NCI-H2196 (cell line): ENCODE measurements at regions not wholly inside any gene's neighbourhood (a gene's known extent, or its start where the extent isn't known, plus 50 kb on each side); places are given as distances from the start of the nearest gene placed in this dataset.

Experiments used
- DNase-seq: peaks from one replicate; lab custom pipeline; 2025; ENCODE audit not compliant: unreplicated experiment; lab: John Stamatoyannopoulos, UW

DNA sequence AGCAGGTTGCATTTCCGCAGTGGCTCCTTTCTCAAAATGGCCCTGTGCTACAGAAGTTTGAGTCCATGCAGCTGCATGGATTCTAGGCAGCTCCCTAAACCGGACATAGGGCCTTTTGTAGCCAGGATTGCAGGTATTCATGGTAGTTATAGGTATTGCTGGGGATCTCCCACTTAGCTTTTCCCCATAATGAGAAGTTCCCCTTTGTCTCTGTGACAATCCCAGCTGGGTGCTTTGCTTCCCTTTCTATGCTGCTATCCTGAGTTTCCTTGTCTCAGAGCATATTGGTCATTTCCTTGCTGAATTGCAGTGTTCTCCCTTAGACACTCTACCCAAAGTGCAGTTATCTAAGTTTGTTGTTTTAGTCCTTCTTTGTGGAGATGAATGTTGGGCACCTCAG lies 120.9 kb upstream of the MIS18BP1 start:
- DNase-seq = no peak

DNA sequence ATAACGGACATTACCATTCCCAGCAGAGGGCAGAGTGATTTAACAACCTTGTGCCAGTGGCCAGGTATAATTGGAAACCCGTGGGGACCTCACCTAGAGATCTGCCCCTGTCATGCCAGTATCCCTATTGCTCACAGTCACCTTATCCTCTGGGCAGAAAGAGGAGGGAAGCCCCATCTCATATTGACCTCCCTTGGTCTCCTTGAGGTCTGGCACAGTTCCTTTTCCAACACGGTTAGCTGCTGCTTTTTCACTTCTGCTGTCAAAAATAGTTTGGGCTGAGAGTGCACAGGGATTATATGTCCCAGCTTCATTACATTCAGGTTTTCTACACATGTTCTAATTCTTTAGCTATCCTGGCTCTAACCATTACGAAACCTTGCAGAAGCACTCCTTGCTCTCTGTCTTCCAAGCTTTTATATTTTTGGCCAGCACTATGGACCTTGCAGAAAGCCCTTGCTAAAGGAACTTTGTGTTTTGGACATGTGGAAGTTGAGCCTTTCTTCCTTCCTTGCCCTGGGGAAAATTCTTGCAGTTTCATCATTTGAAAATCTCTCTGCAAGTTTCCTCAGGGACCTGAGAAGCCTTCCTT lies 111.7 kb upstream of the MIS18BP1 start:
- no peak for DNase-seq

DNA sequence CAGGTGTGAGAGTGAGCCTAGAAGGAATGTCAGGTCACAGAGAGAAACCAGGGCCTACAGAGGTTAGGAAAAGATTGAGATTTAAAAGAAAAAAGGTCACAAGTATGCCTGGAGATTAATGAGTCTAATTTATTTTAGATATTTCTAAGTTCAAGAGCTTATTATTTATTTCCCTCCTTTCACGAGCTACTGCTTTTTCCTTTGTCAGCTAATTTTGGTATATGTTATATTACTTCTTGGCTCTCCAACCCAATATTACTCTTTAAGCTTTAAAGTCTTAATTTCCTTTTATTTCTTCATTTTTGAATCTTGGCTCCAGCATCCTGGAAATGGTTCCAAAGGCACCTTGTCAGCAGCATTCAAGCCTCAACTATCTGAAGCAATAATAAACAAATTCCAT lies 109.5 kb upstream of the MIS18BP1 start:
- DNase-seq = no peak

DNA sequence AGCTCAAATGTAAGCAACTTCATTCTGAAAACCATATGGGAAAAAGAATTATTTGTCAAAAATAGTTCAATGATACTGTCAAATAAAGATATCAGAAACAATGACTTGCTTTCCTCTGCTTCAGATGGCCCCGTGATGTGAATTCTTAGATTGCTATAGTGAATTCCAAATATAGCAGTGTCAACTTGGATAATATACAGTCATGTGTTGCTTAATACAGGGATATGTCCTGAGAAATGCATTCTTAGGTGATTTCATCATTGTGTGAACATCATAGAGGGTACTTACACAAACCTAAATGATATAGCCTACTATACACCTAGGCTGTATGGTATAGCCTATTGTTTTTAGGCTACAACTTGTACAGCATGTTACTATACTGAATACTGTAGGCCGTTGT lies 108.7 kb upstream of the MIS18BP1 start:
- DNase-seq = no peak

DNA sequence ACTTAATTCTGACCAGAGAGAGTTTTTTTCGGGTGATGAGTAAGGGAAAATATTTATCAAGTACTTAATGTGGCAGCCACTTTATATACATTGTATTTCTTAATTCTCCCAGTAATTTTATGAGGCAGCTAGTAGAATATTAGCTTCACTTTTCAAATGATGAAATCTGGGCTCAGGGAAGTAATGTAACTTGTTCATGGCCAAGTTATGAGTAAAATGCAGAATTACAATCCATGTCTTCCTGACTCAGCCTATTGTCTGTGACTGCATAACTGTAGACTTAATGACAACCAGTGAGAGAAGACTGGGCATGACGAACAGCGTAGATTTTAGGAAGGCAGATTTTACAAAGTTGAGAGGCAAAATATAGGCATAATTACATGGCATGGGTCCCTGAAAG lies 106.7 kb upstream of the MIS18BP1 start:
- no peak for DNase-seq

DNA sequence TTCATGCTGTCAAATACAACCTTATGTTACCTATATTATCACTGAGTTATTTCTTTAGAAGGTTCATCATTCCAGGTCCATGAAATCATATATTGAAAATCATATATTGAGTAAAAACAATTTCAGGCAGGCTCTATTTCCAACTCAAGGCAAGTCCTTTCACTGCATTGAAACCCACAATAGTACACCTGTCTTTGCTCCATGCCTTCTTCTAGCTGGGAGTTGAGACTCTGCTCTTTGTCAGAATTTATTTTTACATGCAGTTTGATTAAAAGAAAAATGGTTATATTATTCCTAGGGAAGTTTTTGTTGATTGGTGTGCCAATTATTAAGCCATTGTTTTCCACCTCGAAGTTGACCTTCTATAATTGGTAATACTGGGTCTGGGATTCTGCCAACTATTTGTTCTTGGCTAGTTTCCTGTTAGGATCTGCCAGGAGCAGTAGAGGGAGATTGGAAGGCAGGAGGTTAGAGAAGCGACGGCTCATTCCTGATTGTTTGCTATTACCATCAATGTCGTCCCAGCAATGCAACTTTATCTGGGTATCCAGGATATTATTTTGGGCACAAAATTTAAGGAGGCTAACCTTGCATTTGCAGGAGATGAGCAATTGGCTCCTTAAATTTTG lies 79.5 kb upstream of the MIS18BP1 start:
- DNase-seq = no peak

DNA sequence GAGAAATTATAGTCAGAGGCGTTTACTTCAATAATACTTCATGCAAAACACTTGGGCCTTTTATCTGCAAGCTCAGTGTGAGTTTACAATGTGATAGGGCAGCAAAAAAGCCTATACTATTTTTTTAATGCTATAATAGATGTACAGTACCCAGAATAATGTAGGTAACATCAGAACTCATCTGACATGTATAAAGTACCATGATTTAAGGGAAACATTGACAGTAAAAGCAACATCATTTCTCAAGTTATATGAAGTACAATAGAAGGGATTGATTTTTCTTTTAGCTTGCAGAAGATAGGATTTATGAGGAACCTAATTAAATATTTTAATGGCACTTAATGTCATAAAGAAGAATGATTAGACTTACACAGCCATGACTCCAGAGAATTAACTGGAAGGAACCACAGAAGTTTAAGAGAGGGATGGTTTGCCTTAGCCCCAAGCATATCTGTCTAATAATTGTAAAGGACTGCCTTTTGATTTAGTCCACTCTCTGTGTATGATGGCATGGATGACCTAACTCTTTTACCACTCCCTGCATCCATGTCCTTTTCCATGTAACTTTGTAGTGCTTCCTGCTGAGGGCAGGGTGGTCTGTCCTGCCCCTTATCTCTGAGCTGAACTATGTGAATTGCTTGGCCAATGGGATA lies 55.9 kb upstream of the MIS18BP1 start:
- no peak for DNase-seq
